ENCODE measurements at regions not wholly inside any gene's neighbourhood (a gene's known extent, or its start where the extent isn't known, plus 50 kb on each side); places are given as distances from the start of the nearest gene placed in this dataset.
A peak's percentile ranks its signal among the peaks of the same experiment; 100 is the strongest.

DNA sequence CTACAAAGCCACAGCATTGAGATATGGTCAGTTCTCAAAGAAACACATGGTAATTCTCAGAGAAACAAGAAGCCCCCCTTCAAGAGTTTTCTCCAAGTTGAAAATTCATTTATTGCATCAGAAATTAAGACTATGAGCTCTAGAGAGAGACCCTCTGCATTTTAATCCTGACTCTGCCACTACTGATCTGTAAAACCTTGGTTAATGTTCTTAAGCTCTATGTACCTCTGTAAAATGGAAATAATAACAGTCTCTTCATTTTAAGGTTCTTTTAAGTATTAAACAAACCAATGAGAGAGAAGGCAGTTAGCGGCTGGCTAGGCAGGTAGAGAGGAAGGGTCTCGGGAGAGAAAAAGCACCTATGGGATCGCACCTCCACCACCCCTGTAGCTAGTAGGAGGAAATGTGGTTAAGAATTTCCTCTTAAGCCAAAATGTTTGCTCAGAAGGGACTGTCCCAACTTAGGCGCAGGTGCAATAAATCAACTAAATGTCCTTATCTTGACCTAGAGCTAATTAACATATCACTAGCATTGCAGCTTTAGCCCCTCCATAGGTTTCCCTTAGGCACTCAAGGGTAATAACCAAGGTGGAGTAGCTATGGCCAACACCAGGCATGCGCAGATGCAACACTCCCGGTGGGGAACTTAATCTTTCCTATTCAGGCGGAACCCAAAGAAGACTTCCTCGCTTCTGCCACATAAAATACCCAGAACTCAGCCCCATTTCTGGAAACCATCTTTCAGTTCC, 1685.4 kb downstream of the MRPL39 start:
- peak overlapping the region in 1 of 5 experiments; percentile 27 for H3K4me3 ChIP-seq (ENCODE audit: control extremely low read depth in 1 of 5, extremely low read depth in 1 of 5, insufficient read depth in 1 of 5, low read depth in 2 of 5, low read length in 4 of 5)
- CTCF ChIA-PET, result interaction anchor here (1.0 kb wide), 1 partner anchor 47 kb away, joined by 3 read pairs; no protein-coding TSS in a partner anchor
- H3K4me3 Mint-ChIP-seq, result peak overlapping the region; percentile 59

DNA sequence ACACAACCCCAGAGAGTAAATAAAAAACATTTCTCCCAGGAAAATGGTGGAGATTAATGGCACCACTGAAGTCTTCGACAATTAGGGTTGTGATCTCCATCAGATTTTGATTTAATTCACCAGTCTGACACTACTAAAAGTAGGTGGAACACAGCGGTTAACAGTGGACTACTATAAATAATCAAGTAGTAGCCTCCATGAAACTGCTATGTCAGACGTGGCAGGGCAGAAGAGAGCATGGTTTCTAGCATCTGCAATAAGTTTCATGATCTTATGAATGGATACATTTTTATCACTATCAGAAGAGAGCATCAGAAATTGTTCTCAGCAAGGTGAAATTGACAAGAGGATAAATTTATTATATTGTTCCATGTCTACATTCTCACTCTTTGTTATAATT, 1706.6 kb downstream of the MRPL39 start:
- no peak overlapping the region for H2AFZ ChIP-seq (ENCODE audit: insufficient read depth, low read depth, low read length, poor library complexity, severe bottlenecking)
- peaks cover 0 to 7% (median 5%) of the 10 kb centered on the region in 3 donors for H3K9me3 ChIP-seq (ENCODE audit: control extremely low read depth in 1 of 3, control insufficient read depth in 2 of 3, insufficient read depth in 1 of 3, low read length in 2 of 3)
- no CpG with 5 or more reads among the region's 3 CpGs for WGBS (ENCODE audit: insufficient coverage)
- H3K4me1 Mint-ChIP-seq, result no peaks in the 10 kb centered on the region
- no peaks in the 10 kb centered on the region for H3K9me3 Mint-ChIP-seq (ENCODE audit: insufficient read depth)
- ATAC-seq (ENCODE audit: low read depth) (no peak), DNase-seq (no peak)
- no peak overlapping the region for H3K27ac ChIP-seq (ENCODE audit: low read length in 2 of 2)
- no peak overlapping the region for H3K9ac ChIP-seq (ENCODE audit: low read length)
- no peaks in the 10 kb centered on the region for H3K36me3 ChIP-seq (replicated peaks in 1 of 2; ENCODE audit: control extremely low read depth in 1 of 2, control insufficient read depth in 1 of 2, extremely low read depth in 1 of 2, insufficient read depth in 2 of 2, low read length in 1 of 2)
- intact Hi-C loops (cut with micrococcal nuclease), result no loop called here
- ChIA-PET POLR2A (no interaction called here), CTCF (no interaction called here)
- H3K27me3 Mint-ChIP-seq, result no peaks in the 10 kb centered on the region
- H3K4me1 ChIP-seq (ENCODE audit: control insufficient read depth in 2 of 2, insufficient read depth in 2 of 2, low read length in 2 of 2), result no peaks in the 10 kb centered on the region
- H4K20me1 ChIP-seq (ENCODE audit: control insufficient read depth, insufficient read depth, low read length, poor library complexity, severe bottlenecking), result no peaks in the 10 kb centered on the region
- H3K27ac Mint-ChIP-seq, result no peak overlapping the region
- no peaks in the 10 kb centered on the region for H3K79me2 ChIP-seq (ENCODE audit: control insufficient read depth, insufficient read depth, low read length)
- TF ChIP-seq, protein P1, sequence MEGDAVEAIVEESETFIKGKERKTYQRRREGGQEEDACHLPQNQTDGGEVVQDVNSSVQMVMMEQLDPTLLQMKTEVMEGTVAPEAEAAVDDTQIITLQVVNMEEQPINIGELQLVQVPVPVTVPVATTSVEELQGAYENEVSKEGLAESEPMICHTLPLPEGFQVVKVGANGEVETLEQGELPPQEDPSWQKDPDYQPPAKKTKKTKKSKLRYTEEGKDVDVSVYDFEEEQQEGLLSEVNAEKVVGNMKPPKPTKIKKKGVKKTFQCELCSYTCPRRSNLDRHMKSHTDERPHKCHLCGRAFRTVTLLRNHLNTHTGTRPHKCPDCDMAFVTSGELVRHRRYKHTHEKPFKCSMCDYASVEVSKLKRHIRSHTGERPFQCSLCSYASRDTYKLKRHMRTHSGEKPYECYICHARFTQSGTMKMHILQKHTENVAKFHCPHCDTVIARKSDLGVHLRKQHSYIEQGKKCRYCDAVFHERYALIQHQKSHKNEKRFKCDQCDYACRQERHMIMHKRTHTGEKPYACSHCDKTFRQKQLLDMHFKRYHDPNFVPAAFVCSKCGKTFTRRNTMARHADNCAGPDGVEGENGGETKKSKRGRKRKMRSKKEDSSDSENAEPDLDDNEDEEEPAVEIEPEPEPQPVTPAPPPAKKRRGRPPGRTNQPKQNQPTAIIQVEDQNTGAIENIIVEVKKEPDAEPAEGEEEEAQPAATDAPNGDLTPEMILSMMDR (IDR thresholded peaks at IDR 0.05), result no peak
- TF ChIP-seq EZH2 (IDR thresholded peaks at IDR 0.05; ENCODE audit: borderline replicate concordance, insufficient read depth, low read depth, low read length, poor library complexity, severe bottlenecking), result no peak
- H3K4me3 ChIP-seq (ENCODE audit: control extremely low read depth in 1 of 5, extremely low read depth in 1 of 5, insufficient read depth in 1 of 5, low read depth in 2 of 5, low read length in 4 of 5), result no peak overlapping the region
- no peak overlapping the region for H3K4me3 Mint-ChIP-seq
- H3K27me3 ChIP-seq (replicated peaks in 1 of 4; ENCODE audit: control extremely low read depth in 1 of 4, control insufficient read depth in 3 of 4, insufficient read depth in 4 of 4, low read length in 3 of 4), result no peaks in the 10 kb centered on the region
- no peak overlapping the region for H3K4me2 ChIP-seq (replicated peaks; ENCODE audit: low read depth, low read length, poor library complexity, severe bottlenecking)

More for the DNA sequence above, 1685.4 kb downstream of the MRPL39 start:
- Histone ChIP-seq H3K4me1 (ENCODE audit: control insufficient read depth in 2 of 2, insufficient read depth in 2 of 2, low read length in 2 of 2) (peaks cover 16 to 24% of the 10 kb centered on the region in 2 donors), H2AFZ (ENCODE audit: insufficient read depth, low read depth, low read length, poor library complexity, severe bottlenecking) (no peak overlapping the region), H3K9ac (ENCODE audit: low read length) (peak overlapping the region; percentile 29), H3K36me3 (replicated peaks in 1 of 2; ENCODE audit: control extremely low read depth in 1 of 2, control insufficient read depth in 1 of 2, extremely low read depth in 1 of 2, insufficient read depth in 2 of 2, low read length in 1 of 2) (no peaks in the 10 kb centered on the region), H3K27me3 (replicated peaks in 1 of 4; ENCODE audit: control extremely low read depth in 1 of 4, control insufficient read depth in 3 of 4, insufficient read depth in 4 of 4, low read length in 3 of 4) (no peaks in the 10 kb centered on the region), H3K27ac (ENCODE audit: low read length in 2 of 2) (peak overlapping the region; percentile 26 to 61), H3K79me2 (ENCODE audit: control insufficient read depth, insufficient read depth, low read length) (no peaks in the 10 kb centered on the region), H3K4me2 (replicated peaks; ENCODE audit: low read depth, low read length, poor library complexity, severe bottlenecking) (peak overlapping the region; percentile 68), H4K20me1 (ENCODE audit: control insufficient read depth, insufficient read depth, low read length, poor library complexity, severe bottlenecking) (no peaks in the 10 kb centered on the region), H3K9me3 (ENCODE audit: control extremely low read depth in 1 of 3, control insufficient read depth in 2 of 3, insufficient read depth in 1 of 3, low read length in 2 of 3) (peaks cover 0 to 1% (median 0%) of the 10 kb centered on the region in 3 donors)
- peak; percentile 79 for ATAC-seq (ENCODE audit: low read depth)
- POLR2A ChIA-PET, result no interaction called here
- H3K4me1 Mint-ChIP-seq, result peaks cover 27% of the 10 kb centered on the region
- no peak for TF ChIP-seq EZH2 (IDR thresholded peaks at IDR 0.05; ENCODE audit: borderline replicate concordance, insufficient read depth, low read depth, low read length, poor library complexity, severe bottlenecking)
- TF ChIP-seq, protein P1 (IDR thresholded peaks at IDR 0.05), result no peak
- intact Hi-C loops (cut with micrococcal nuclease), result loop anchor here (2.0 kb wide), 1 partner anchor 47 kb away; no protein-coding TSS in a partner anchor
- no peaks in the 10 kb centered on the region for H3K9me3 Mint-ChIP-seq (ENCODE audit: insufficient read depth)
- H3K27ac Mint-ChIP-seq, result peak overlapping the region; percentile 67
- no peaks in the 10 kb centered on the region for H3K27me3 Mint-ChIP-seq
- 7% methylated on average over 5 of the region's 8 CpGs for WGBS (ENCODE audit: insufficient coverage)
- DNase-seq, result peak; percentile 69

Data from B cell (primary cell).